Type B pancreatic cell (in vitro differentiated cells): ENCODE measurements at regions not wholly inside any gene's neighbourhood (a gene's known extent, or its start where the extent isn't known, plus 50 kb on each side); places are given as distances from the start of the nearest gene placed in this dataset.
"Not testable (repeated sequence)": the region's sequence is repeated elsewhere in the genome, so short reads cannot be mapped to it uniquely, and the experiment has no call there.

Experiments used
- DNase-seq: peaks from one replicate; pipeline ENCODE4 v3.0.0; 2021; ENCODE audit warnings: mixed read lengths; ENCODE audit not compliant: unreplicated experiment; ENCODE audit errors: extremely low spot score
- H3K27ac Mint-ChIP-seq: 2 replicates; pipeline ENCODE4 v1.8.0; 2021; ENCODE audit warnings: mild to moderate bottlenecking, mixed read lengths
- H3K27me3 Mint-ChIP-seq: 2 replicates; pipeline ENCODE4 v1.8.0; 2021; ENCODE audit warnings: mixed read lengths
- H3K36me3 Mint-ChIP-seq: 2 replicates; pipeline ENCODE4 v1.8.0; 2021; ENCODE audit warnings: mixed read lengths
- H3K4me1 Mint-ChIP-seq: one replicate; pipeline ENCODE4 v1.8.0; 2021; ENCODE audit warnings: mixed read lengths; ENCODE audit not compliant: unreplicated experiment
- H3K4me3 Mint-ChIP-seq: 2 replicates; pipeline ENCODE4 v1.8.0; 2021; ENCODE audit warnings: mild to moderate bottlenecking, mixed read lengths
- H3K9me3 Mint-ChIP-seq: 2 replicates; pipeline ENCODE4 v1.8.0; 2021; ENCODE audit warnings: mixed read lengths
- TF ChIP-seq, protein P1 (sequence below): fragments of 200-600 bp; sonication (generic); conservative IDR thresholded peaks from 2 replicates; pipeline ENCODE4 v1.5.0; 2021; ENCODE audit warnings: antibody characterized with exemption, mild to moderate bottlenecking

DNA sequence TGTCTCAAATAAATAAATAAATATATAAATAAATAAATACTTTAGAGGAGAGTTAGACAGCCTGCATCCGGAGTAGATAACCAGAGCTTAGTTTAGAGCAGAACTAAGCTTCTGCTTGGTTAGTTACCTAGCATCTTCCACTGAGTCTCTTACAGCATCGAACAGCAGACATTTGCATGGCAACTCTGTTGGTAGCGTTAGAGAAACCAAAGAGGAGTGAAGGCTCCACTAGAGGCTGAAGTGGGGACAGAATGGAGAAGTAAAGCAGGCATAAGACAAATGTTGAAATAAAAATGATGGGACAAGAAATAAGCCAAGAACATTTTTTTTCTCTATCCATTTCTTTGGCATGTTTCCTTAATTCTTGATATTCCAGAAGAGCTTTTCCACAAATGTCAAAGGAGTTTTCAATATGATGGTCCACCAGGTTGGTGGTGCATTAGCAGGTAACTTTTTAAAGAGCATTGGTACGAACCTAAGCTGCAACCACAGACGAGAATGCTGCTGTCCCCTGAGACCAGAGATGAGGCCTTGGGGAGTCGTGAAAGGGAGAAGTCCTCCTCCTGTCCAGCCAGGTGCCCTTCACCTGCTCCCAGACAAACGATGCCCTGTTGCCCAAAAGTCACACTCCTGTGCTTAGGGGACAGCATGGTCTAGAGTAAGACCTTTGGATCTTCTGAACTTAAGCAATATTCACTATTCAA, 438.3 kb downstream of the DIRAS2 start:
- H3K4me3 Mint-ChIP-seq, result no peak overlapping the region
- no peaks in the 10 kb centered on the region for H3K27me3 Mint-ChIP-seq
- DNase-seq, result no peak
- TF ChIP-seq, protein P1, sequence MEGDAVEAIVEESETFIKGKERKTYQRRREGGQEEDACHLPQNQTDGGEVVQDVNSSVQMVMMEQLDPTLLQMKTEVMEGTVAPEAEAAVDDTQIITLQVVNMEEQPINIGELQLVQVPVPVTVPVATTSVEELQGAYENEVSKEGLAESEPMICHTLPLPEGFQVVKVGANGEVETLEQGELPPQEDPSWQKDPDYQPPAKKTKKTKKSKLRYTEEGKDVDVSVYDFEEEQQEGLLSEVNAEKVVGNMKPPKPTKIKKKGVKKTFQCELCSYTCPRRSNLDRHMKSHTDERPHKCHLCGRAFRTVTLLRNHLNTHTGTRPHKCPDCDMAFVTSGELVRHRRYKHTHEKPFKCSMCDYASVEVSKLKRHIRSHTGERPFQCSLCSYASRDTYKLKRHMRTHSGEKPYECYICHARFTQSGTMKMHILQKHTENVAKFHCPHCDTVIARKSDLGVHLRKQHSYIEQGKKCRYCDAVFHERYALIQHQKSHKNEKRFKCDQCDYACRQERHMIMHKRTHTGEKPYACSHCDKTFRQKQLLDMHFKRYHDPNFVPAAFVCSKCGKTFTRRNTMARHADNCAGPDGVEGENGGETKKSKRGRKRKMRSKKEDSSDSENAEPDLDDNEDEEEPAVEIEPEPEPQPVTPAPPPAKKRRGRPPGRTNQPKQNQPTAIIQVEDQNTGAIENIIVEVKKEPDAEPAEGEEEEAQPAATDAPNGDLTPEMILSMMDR, result no peak
- no peaks in the 10 kb centered on the region for H3K36me3 Mint-ChIP-seq
- no peak overlapping the region for H3K27ac Mint-ChIP-seq
- peaks cover 4% of the 10 kb centered on the region for H3K4me1 Mint-ChIP-seq
- no peaks in the 10 kb centered on the region for H3K9me3 Mint-ChIP-seq

- H3K27ac Mint-ChIP-seq, H3K36me3 Mint-ChIP-seq, H3K9me3 Mint-ChIP-seq, H3K4me3 Mint-ChIP-seq, H3K27me3 Mint-ChIP-seq, DNase-seq, H3K4me1 Mint-ChIP-seq: not testable (repeated sequence)
These were observed 429.6 kb downstream of the DIRAS2 start for GRCh38 chr9:90213045-90213444.

DNA sequence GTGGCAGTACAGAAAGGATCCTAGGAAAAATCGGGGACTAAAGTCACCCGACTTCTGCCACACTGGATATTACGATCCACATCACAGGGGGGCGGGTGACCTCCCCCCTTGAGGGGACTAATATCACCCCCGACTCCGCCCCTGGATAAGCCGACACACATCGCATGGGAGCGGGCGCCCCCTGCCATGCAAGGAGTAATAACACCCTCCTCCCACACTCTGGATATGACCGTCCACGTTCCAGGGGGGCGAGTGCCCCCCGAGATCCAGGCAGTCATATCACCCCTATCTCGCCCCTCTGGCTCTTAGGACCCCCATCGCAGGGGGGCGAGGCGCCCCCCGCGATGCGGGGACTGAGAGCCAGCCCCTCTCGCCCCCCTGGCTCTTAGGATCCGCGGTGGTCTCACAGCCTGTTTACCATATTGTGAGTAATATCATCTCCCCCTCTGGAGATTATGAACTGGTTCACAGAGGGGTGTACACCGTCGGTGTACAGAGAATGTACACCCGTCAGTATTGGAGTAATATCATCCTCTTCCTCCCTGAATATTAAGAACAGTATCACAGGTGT, 423.0 kb downstream of the DIRAS2 start:
- H3K36me3 Mint-ChIP-seq, result peaks cover 6% of the 10 kb centered on the region
- H3K4me1 Mint-ChIP-seq, result no peaks in the 10 kb centered on the region
- no peak overlapping the region for H3K4me3 Mint-ChIP-seq
- H3K27ac Mint-ChIP-seq, result no peak overlapping the region
- peaks cover 9% of the 10 kb centered on the region for H3K27me3 Mint-ChIP-seq
- TF ChIP-seq, protein P1, result peak; percentile 61
- DNase-seq, result no peak
- H3K9me3 Mint-ChIP-seq, result peaks cover under 1% of the 10 kb centered on the region

- H3K36me3 Mint-ChIP-seq, H3K4me3 Mint-ChIP-seq, H3K27ac Mint-ChIP-seq, H3K9me3 Mint-ChIP-seq, H3K4me1 Mint-ChIP-seq, H3K27me3 Mint-ChIP-seq, DNase-seq: not testable (repeated sequence)
These were observed 420.7 kb downstream of the DIRAS2 start for GRCh38 chr9:90221899-90222298.

GRCh38 chr9:90226839-90227338, 415.7 kb downstream of the DIRAS2 start:
- Mint-ChIP-seq H3K4me3 (peak overlapping the region; percentile 44), H3K27ac (peak overlapping the region; percentile 92)
- DNase-seq, result not testable (repeated sequence)

GRCh38 chr9:90233081-90233480, 409.5 kb downstream of the DIRAS2 start:
- H3K4me1 Mint-ChIP-seq, H3K4me3 Mint-ChIP-seq, H3K9me3 Mint-ChIP-seq, H3K36me3 Mint-ChIP-seq, H3K27ac Mint-ChIP-seq, H3K27me3 Mint-ChIP-seq, DNase-seq: not testable (repeated sequence)

More at GRCh38 chr9:90226839-90227338, 415.7 kb downstream of the DIRAS2 start:
- TF ChIP-seq, protein P1, result peak; percentile 86
- not testable (repeated sequence) for H3K36me3 Mint-ChIP-seq, H3K9me3 Mint-ChIP-seq, H3K4me1 Mint-ChIP-seq, H3K27me3 Mint-ChIP-seq

- no peaks in the 10 kb centered on the region for H3K36me3 Mint-ChIP-seq
- no peak overlapping the region for H3K27ac Mint-ChIP-seq
- no peaks in the 10 kb centered on the region for H3K27me3 Mint-ChIP-seq
- no peak for DNase-seq
- no peaks in the 10 kb centered on the region for H3K9me3 Mint-ChIP-seq
- no peaks in the 10 kb centered on the region for H3K4me1 Mint-ChIP-seq
- TF ChIP-seq, protein P1, result no peak
- no peak overlapping the region for H3K4me3 Mint-ChIP-seq
These were observed 402.1 kb downstream of the DIRAS2 start for GRCh38 chr9:90240541-90240940.
